Ovary (tissue), 7 donors: ENCODE measurements at regions not wholly inside any gene's neighbourhood (a gene's known extent, or its start where the extent isn't known, plus 50 kb on each side); places are given as distances from the start of the nearest gene placed in this dataset.

Experiments
- DNase-seq, 5 donors: peaks; one replicate each; pipeline ENCODE4 v3.0.0-alpha.2; 2019 to 2020
- H3K27ac ChIP-seq, 2 donors: fragments of 200-600 bp; one replicate each; pipeline versions ENCODE4 v1.5.1 to v1.8.0; 2019 to 2022
- H3K27me3 ChIP-seq: fragments of 200-600 bp; one replicate; pipeline ENCODE4 v1.8.0; 2022
- H3K36me3 ChIP-seq: fragments of 200-600 bp; sonication (generic); one replicate; pipeline ENCODE4 v1.5.1; 2019
- H3K4me1 ChIP-seq: one replicate; pipeline ENCODE4 v1.8.1; 2013; ENCODE audit warnings: mild to moderate bottlenecking, moderate library complexity; ENCODE audit not compliant: insufficient read depth
- H3K4me3 ChIP-seq: fragments of 200-600 bp; sonication (generic); one replicate; pipeline ENCODE4 v1.5.1; 2017
- H3K9me3 ChIP-seq, 2 donors: fragments of 200-600 bp in 1 of 2; sonication (generic) in 1 of 2; one replicate each; pipeline versions ENCODE4 v1.5.1 to v1.8.1; 2013 to 2019; ENCODE audit warnings: mild to moderate bottlenecking in 1 of 2, moderate library complexity in 1 of 2
- CTCF ChIP-seq, 3 donors: fragments of 450-650 bp in 2 of 3; fragments of 200-600 bp in 1 of 3; IDR thresholded peaks; one replicate each; pipeline versions ENCODE4 v1.5.1 to v1.8.0; 2016 to 2022; ENCODE audit warnings: antibody characterized with exemption in 3 of 3, mild to moderate bottlenecking in 1 of 3
- EP300 ChIP-seq: sonication (generic); formaldehyde crosslinking; IDR thresholded peaks from one replicate; pipeline ENCODE4 v1.6.1; 2017; ENCODE audit warnings: antibody characterized with exemption
- POLR2A ChIP-seq: fragments of 450-650 bp; IDR thresholded peaks from one replicate; pipeline ENCODE4 v1.6.1; 2017; ENCODE audit warnings: antibody characterized with exemption, mild to moderate bottlenecking, moderate library complexity
- WGBS, 3 donors: extraction: QIAGEN DNeasy Blood & Tissue Kit in 1 of 3; methylation state at CpG; one replicate each; pipeline versions ENCODE4 v1.1.5 to v1.1.7; 2013 to 2017; 5-methylcytosine and 5-hydroxymethylcytosine counted together
- intact Hi-C, 4 donors: fragments of 100-400 bp; cut with DNase I; formaldehyde crosslinking; loops; one replicate each; pipeline versions ENCODE4 v1.11.0 to v1.15.1; 2022 to 2023
- donor health status: DM: no; HTN: no; CAD: no; lungs with moderate emphysema.
- donor health status: DM: no; HTN: no; CAD: no.
- donor health status: Bipolar disorder and iron deficiency.
- donor health status: DM: no; HTN: no; CAD: no.
- donor health status: DM: yes; HTN: yes; CAD: no.

- Histone ChIP-seq H3K9me3 (no peaks in the 10 kb centered on the region), H3K27me3 (no peaks in the 10 kb centered on the region), H3K4me1 (no peaks in the 10 kb centered on the region), H3K36me3 (no peaks in the 10 kb centered on the region), H3K4me3 (no peak overlapping the region), H3K27ac (no peak overlapping the region)
- intact Hi-C loops: no loop called here
- TF ChIP-seq CTCF (IDR thresholded peaks at IDR 0.05) (no peak), EP300 (no peak)
- DNase-seq: no peak
Observed at GRCh38 chr12:60174476-60174875, 578.6 kb downstream of the SLC16A7 start.

GRCh38 chr12:60174941-60175340 lies 579.1 kb downstream of the SLC16A7 start:
- Histone ChIP-seq H3K27me3 (no peaks in the 10 kb centered on the region), H3K4me1 (no peaks in the 10 kb centered on the region), H3K9me3 (no peaks in the 10 kb centered on the region), H3K36me3 (no peaks in the 10 kb centered on the region), H3K4me3 (no peak overlapping the region), H3K27ac (no peak overlapping the region)
- no peak for DNase-seq
- TF ChIP-seq CTCF (IDR thresholded peaks at IDR 0.05) (no peak), POLR2A (no peak), EP300 (no peak)
- intact Hi-C loops: no loop called here
- WGBS, 3 donors: 0 to 1% (median 0%) methylated on average over 1 of the region's 1 CpG

DNA sequence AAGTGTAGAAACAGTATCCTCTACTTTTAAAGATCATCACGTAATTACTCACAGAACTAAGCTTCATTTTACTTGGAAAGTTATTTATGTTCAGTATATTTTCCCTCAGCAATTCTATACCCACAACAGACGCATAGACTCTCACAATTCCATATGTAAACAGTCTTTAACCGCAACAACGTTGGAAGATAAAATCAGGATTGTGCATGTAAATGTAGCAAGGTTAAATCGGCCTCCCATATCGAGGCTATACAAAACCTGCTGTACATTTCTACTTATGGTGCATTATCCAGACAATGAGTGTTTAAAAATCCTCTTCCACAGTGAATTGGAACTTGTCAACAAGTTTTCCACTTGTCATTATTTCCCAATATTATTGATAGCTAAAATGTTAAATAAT lies 581.1 kb downstream of the SLC16A7 start:
- intact Hi-C loops: no loop called here

DNA sequence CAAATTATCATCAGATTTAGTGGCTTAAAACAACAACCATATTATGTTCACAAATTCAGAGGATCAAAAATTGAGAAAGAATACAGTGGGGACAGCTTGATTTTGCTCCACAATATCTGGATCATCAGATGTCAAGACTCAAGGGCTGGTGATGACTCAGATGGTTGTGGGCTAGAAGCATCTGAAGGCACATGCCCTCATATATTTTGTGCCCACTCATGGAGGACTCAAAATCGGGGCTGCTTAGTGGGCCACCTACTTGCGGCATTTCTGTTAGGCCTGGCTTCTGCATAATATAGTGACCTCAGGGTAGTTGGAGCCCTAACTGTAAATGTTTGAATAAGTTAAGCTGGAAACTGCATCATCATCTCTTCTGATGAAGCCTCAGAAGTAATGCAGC lies 584.5 kb downstream of the SLC16A7 start:
- 74 to 90% (median 76%) methylated on average over 2 of the region's 2 CpGs for WGBS, 3 donors
- TF ChIP-seq EP300 (no peak), POLR2A (no peak), CTCF (IDR thresholded peaks at IDR 0.05) (no peak)
- H3K4me3 ChIP-seq: no peak overlapping the region
- no peaks in the 10 kb centered on the region for H3K36me3 ChIP-seq
- H3K27me3 ChIP-seq: no peaks in the 10 kb centered on the region
- intact Hi-C loops: no loop called here
- no peak overlapping the region for H3K27ac ChIP-seq
- H3K4me1 ChIP-seq: no peaks in the 10 kb centered on the region
- H3K9me3 ChIP-seq: no peaks in the 10 kb centered on the region
- no peak for DNase-seq

More for the DNA sequence above, 581.1 kb downstream of the SLC16A7 start:
- no peaks in the 10 kb centered on the region for H3K9me3 ChIP-seq
- H3K4me1 ChIP-seq: no peaks in the 10 kb centered on the region
- no peak for DNase-seq
- TF ChIP-seq CTCF (IDR thresholded peaks at IDR 0.05): no peak
- TF ChIP-seq POLR2A: no peak
- no peak for TF ChIP-seq EP300
- no peaks in the 10 kb centered on the region for H3K36me3 ChIP-seq
- H3K4me3 ChIP-seq: no peak overlapping the region
- H3K27ac ChIP-seq: no peak overlapping the region
- H3K27me3 ChIP-seq: no peaks in the 10 kb centered on the region
- WGBS, 3 donors: 88 to 90% (median 89%) methylated on average over 6 of the region's 6 CpGs

GRCh38 chr12:60182354-60182753 lies 586.5 kb downstream of the SLC16A7 start:
- WGBS, 3 donors: 91 to 96% (median 94%) methylated on average over 1 of the region's 1 CpG
- intact Hi-C loops: no loop called here
- no peak for DNase-seq
- Histone ChIP-seq H3K4me1 (no peaks in the 10 kb centered on the region), H3K4me3 (no peak overlapping the region), H3K27me3 (no peaks in the 10 kb centered on the region), H3K9me3 (no peaks in the 10 kb centered on the region), H3K36me3 (no peaks in the 10 kb centered on the region), H3K27ac (no peak overlapping the region)
- TF ChIP-seq EP300 (no peak), POLR2A (no peak)
